HG02938 (cell line): ENCODE measurements at regions not wholly inside any gene's neighbourhood (a gene's known extent, or its start where the extent isn't known, plus 50 kb on each side); places are given as distances from the start of the nearest gene placed in this dataset.

Experiments
- ATAC-seq: cut with Tn5 transposase; IDR thresholded peaks from one replicate; pipeline ENCODE4 v1.9.1; 2021; ENCODE audit warnings: mild to moderate bottlenecking, moderate library complexity; ENCODE audit not compliant: unreplicated experiment

GRCh38 chr1:80933346-80933745 is 867.4 kb upstream of the ADGRL2 start:
- no peak for ATAC-seq

DNA sequence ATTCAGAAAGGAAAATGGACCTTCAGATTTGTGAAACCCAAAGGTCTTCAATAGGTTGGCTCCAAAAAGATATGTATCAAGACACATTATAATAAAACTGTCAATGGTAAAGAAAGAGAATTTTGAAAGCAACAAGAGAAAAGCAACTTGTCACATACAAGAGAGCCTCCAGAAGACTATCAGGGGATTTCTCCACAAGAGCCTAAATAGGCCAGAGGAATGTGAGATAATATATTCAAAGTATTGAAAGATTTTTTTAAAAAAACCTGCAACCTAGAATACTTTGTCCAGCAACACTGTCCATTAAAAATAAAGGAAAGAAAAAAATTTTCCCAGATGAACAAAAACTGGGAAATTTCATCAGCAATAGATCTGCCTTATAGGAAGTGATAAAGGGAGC is 869.6 kb upstream of the ADGRL2 start:
- no peak for ATAC-seq

- ATAC-seq, result no peak
These were observed 870.7 kb upstream of the ADGRL2 start for GRCh38 chr1:80929868-80930508.

GRCh38 chr1:80926531-80926930 is 874.2 kb upstream of the ADGRL2 start:
- ATAC-seq, result no peak

DNA sequence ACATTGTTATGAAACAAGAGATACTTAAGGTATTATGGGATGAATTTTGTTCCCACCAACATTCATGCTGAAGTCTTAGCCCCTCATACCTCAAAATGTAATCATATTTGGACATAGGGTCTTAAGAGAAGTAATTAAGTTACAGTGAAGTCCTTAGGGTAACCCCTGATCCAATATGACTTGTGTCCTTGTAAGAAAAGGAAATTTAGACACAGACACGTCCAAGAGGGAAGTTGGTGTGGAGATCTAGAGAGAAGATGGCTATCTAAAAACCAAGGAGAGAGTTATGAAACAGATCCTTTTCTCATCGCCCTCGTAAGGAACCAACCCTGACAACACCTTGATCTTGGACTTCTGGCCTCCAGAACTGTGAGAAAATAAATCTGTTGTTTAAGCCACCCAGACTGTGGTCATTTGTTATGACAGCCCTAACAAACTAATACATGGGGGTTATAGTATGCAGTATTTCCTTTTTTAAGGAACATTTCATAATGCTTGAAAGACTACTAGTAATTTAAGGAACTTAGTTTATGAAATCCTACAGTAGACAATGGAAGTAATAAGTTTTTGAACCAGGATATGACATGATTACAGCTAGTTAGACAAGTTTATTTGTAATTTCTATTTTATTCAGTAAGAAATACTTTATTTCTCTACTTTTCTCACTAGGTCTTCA is 875.5 kb upstream of the ADGRL2 start:
- no peak for ATAC-seq

GRCh38 chr1:80924290-80924689 is 876.4 kb upstream of the ADGRL2 start:
- no peak for ATAC-seq

GRCh38 chr1:80922906-80923305 is 877.8 kb upstream of the ADGRL2 start:
- ATAC-seq, result no peak

DNA sequence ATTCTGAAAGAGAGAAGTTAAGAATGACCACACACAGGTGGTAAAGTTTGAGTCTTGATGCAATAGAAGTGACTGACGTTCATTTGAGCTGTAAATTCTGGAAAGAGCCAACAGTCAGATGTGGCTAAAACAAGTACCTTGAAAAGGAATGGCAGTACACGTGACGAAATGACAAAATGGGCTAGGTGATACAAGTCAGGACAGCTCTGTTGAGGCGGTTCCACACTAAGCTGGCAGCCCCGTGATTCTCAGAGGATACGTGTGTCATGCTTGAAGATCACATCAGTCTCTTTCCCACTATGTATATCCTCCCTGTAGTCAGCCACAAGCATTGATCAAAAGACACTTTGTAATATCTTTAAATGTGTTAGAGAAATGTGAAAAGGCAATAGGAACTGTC is 881.3 kb upstream of the ADGRL2 start:
- ATAC-seq, result no peak

GRCh38 chr1:80918380-80918779 is 882.4 kb upstream of the ADGRL2 start:
- no peak for ATAC-seq

- ATAC-seq, result no peak
These were observed 882.9 kb upstream of the ADGRL2 start for GRCh38 chr1:80917826-80918225.

DNA sequence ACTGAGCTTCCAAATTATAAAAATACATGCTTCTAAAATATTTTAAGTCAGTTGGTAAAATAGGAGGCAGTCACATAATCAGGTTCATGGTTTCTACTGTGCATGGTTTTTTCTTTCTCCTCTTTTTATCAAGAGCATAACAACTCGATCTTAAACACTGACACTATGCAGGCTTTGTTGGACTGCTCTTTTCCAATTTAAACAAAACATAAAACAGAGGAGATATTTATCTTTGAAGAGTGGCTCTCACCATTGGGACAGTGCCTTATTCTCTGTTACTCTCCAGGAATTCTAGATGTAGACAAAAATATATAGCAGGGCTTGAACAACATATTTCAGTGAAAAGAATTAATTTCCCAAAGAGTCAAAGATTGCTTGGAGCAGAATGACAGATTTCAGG is 883.5 kb upstream of the ADGRL2 start:
- no peak for ATAC-seq

DNA sequence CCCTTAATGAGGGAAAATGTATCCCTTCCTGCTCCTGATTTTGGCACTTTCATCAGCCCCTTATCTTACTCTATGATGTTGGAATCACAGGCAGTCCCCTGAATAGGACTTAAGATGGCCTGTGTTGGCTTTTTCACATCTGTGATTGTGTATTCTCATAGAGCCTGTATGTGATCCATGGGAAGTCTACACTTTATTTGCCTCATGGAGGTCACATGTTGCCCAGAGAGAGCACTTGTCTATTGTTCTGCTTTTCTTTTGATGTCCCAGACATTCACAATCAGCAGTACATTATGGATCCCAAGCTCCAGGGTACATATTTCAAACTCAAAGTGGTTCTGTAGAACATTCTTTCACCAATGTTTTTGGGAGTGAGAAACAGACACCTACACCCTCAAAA is 885.2 kb upstream of the ADGRL2 start:
- ATAC-seq, result no peak

GRCh38 chr1:80910426-80910825 is 890.3 kb upstream of the ADGRL2 start:
- no peak for ATAC-seq

GRCh38 chr1:80909172-80909784 is 891.5 kb upstream of the ADGRL2 start:
- ATAC-seq, result no peak

DNA sequence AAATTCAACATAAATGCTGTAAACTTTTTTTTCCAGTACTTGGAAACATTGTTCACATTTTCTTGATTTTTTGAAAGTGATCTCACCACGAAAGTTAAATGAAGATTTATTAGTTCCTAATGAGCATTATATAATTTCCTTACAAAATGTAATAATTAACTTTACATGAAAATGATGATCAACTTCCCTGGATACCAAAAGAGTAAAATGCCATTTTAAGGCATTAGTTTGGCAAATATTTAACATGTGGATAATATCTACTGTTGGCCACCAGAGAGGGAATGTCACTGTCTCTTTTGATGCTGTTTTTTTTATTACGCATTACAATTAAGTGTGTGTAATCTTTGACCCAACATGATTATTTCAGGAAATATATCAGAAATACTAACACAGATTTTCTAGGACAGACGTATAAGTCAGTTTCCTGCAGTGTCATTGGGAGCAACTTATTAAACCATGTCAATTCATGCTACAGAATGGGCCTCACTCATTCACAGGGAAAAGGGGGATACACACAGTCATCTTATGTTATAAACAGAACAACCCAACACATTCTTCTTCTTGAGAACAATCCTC is 903.9 kb upstream of the ADGRL2 start:
- ATAC-seq, result no peak

DNA sequence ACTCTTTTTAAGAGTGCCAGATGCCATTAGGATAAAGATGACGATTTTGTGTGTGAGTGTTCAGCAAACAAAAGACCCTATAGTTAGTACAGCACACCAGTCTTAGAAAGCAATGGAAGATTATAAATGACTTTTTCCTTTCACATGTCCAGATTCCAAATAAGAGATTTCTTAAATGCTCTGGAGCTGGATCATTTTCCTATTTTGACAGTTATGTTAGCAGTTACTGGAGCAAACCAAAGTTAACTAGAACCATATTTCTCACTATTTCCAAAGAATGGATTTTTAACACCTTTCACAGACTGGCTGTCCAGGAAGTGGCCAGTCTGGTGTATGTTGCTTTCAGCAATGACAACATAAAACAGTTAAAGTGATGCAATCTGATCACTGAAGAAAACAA is 905.8 kb upstream of the ADGRL2 start:
- no peak for ATAC-seq

- no peak for ATAC-seq
These were observed 907.6 kb upstream of the ADGRL2 start for GRCh38 chr1:80893115-80893514.

GRCh38 chr1:80892539-80892938 is 908.2 kb upstream of the ADGRL2 start:
- no peak for ATAC-seq

- no peak for ATAC-seq
These were observed 908.9 kb upstream of the ADGRL2 start for GRCh38 chr1:80891871-80892270.

DNA sequence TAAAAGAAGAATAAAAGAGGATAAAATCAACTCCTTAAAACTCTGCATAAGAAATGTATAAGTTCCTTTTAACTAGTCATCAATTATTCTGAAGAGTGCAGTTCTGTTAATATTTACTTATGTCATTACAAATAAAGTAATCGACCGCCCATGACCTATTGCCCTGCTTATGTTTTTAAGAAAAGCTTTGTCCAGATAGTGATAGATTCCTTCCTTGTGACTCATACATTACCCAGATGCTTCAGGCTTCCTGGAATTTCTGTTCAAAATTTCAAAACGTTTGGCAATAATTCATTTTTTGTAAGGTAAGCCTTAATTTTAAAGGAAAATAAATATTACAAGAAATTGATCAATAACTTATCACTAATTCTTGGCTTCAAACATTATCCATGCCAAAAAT is 918.2 kb upstream of the ADGRL2 start:
- ATAC-seq, result no peak

DNA sequence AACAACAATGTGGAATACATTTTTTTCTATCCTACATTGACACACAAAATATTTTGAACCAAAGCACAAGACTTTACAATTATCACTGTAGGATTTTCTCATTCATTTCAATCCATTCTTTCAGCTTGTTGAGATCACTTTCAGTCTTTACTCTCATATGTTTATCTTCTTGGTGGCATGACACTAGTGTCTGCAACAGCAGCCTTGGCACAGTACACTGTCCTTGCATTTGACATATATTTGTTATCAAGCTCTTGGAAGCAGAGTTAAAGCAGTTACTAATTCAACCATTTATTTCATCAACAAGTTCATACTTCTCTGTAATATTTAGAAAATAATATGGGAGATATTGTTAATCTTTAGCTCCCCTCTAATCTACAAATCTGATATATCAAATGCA is 922.4 kb upstream of the ADGRL2 start:
- no peak for ATAC-seq

DNA sequence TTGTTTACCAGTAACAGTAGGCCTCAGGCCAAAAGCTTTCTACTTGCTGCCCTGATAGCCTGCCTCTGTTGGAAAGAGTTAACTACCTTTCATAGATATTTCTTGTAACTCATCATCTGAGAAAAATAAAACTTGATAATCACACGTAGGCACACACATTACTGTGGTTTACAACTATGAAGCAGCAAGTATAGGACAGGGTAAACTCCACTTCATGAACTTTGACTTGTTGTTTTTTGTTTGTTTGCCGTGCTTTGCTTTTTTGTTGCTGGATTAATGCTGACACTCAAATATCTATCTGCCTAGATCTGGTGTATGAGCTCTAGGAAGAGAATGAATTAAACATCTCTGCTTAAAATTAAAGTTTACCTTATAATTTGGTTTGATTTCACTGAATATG is 924.7 kb upstream of the ADGRL2 start:
- ATAC-seq, result no peak
